Liver (tissue), 8 donors: ENCODE measurements at regions not wholly inside any gene's neighbourhood (a gene's known extent, or its start where the extent isn't known, plus 50 kb on each side); places are given as distances from the start of the nearest gene placed in this dataset.
A peak's percentile ranks its signal among the peaks of the same experiment; 100 is the strongest.

ENCODE experiments used
- DNase-seq: peaks from one replicate; pipeline ENCODE4 v3.0.0-alpha.2; 2017; ENCODE audit warnings: low spot score
- H3K27ac ChIP-seq, 2 donors: one replicate each; pipeline ENCODE4 v1.7.0; 2013; ENCODE audit warnings: inconsistent platforms in 2 of 2, low read length in 2 of 2, control low read depth in 1 of 2, low read depth in 1 of 2, mild to moderate bottlenecking in 1 of 2
- H3K27me3 ChIP-seq, 4 donors: one replicate each; pipeline versions ENCODE4 v1.6.1 to v1.7.0; 2013; ENCODE audit warnings: low read length in 3 of 4, inconsistent platforms in 1 of 4, mild to moderate bottlenecking in 1 of 4, moderate library complexity in 1 of 4; ENCODE audit not compliant: control insufficient read depth in 4 of 4, insufficient read depth in 4 of 4
- H3K36me3 ChIP-seq, 4 donors: one replicate each; pipeline versions ENCODE4 v1.6.1 to v1.7.0; 2013; ENCODE audit warnings: low read length in 3 of 4, mild to moderate bottlenecking in 3 of 4, low read depth in 1 of 4, moderate library complexity in 1 of 4; ENCODE audit not compliant: control insufficient read depth in 4 of 4, insufficient read depth in 3 of 4
- H3K4me1 ChIP-seq, 4 donors: one replicate each; pipeline versions ENCODE4 v1.6.1 to v1.7.0; 2013; ENCODE audit warnings: low read length in 3 of 4, mild to moderate bottlenecking in 3 of 4, moderate library complexity in 1 of 4; ENCODE audit not compliant: control insufficient read depth in 4 of 4, insufficient read depth in 4 of 4
- H3K4me3 ChIP-seq, 3 donors: one replicate each; pipeline versions ENCODE4 v1.6.1 to v1.7.0; 2013; ENCODE audit warnings: low read length in 3 of 3, control low read depth in 1 of 3, low read depth in 1 of 3, mild to moderate bottlenecking in 1 of 3
- H3K9ac ChIP-seq, 2 donors: one replicate each; pipeline ENCODE4 v1.7.0; 2013; ENCODE audit warnings: low read length in 2 of 2, mild to moderate bottlenecking in 2 of 2, moderate library complexity in 2 of 2, control low read depth in 1 of 2, low read depth in 1 of 2
- H3K9me3 ChIP-seq, 4 donors: one replicate each; pipeline versions ENCODE4 v1.6.1 to v1.7.0; 2013; ENCODE audit warnings: low read length in 3 of 4; ENCODE audit not compliant: control insufficient read depth in 4 of 4
- EGR1 ChIP-seq, 2 donors: IDR thresholded peaks; 2 replicates each; pipeline ENCODE4 v1.6.1; 2016 to 2018; ENCODE audit warnings: antibody characterized with exemption in 2 of 2, low read depth in 2 of 2
- FOXA1 ChIP-seq: IDR thresholded peaks from 2 replicates; pipeline ENCODE4 v1.6.1; 2016; ENCODE audit warnings: antibody characterized with exemption
- FOXA2 ChIP-seq: IDR thresholded peaks from 2 replicates; pipeline ENCODE4 v1.6.1; 2016; ENCODE audit warnings: antibody characterized with exemption
- GABPA ChIP-seq, 2 donors: IDR thresholded peaks in 1 of 2; conservative IDR thresholded peaks in 1 of 2; 2 replicates each; pipeline ENCODE4 v1.6.1; 2016; ENCODE audit warnings: antibody characterized with exemption in 2 of 2, mild to moderate bottlenecking in 1 of 2, moderate library complexity in 1 of 2
- HNF4A ChIP-seq, 2 donors: conservative IDR thresholded peaks; 2 replicates each; pipeline ENCODE4 v1.6.1; 2016; ENCODE audit warnings: antibody characterized with exemption in 2 of 2, mild to moderate bottlenecking in 2 of 2
- HNF4G ChIP-seq: IDR thresholded peaks from 2 replicates; pipeline ENCODE4 v1.6.1; 2016; ENCODE audit warnings: antibody characterized with exemption
- JUND ChIP-seq, 2 donors: IDR thresholded peaks; 2 replicates each; pipeline ENCODE4 v1.6.1; 2016; ENCODE audit warnings: antibody characterized with exemption in 2 of 2
- NR2F2 ChIP-seq: IDR thresholded peaks from 2 replicates; pipeline ENCODE4 v1.6.1; 2016; ENCODE audit warnings: antibody characterized with exemption
- RAD21 ChIP-seq, 2 donors: IDR thresholded peaks; 2 replicates each; pipeline ENCODE4 v1.6.1; 2016; ENCODE audit warnings: antibody characterized with exemption in 2 of 2, mild to moderate bottlenecking in 2 of 2
- RXRA ChIP-seq, 2 donors: IDR thresholded peaks; 2 replicates each; pipeline ENCODE4 v1.6.1; 2017 to 2018; ENCODE audit warnings: antibody characterized with exemption in 2 of 2, mild to moderate bottlenecking in 1 of 2
- SP1 ChIP-seq: IDR thresholded peaks from 2 replicates; pipeline ENCODE4 v1.6.1; 2018; ENCODE audit warnings: antibody characterized with exemption, mild to moderate bottlenecking
- TAF1 ChIP-seq: conservative IDR thresholded peaks from 2 replicates; pipeline ENCODE4 v1.6.1; 2016; ENCODE audit warnings: antibody characterized with exemption, mild to moderate bottlenecking
- YY1 ChIP-seq: IDR thresholded peaks from 2 replicates; pipeline ENCODE4 v1.6.1; 2016; ENCODE audit warnings: antibody characterized with exemption, mild to moderate bottlenecking
- WGBS: extraction: QIAGEN DNeasy Blood & Tissue Kit; methylation state at CpG from one replicate; pipeline ENCODE4 v1.1.7; 2013; 5-methylcytosine and 5-hydroxymethylcytosine counted together
- TF ChIP-seq, protein P1 (sequence below): IDR thresholded peaks from 2 replicates; pipeline ENCODE4 v1.6.1; 2016; ENCODE audit warnings: antibody characterized with exemption
- TF ChIP-seq, protein P2 (sequence below): fragments of 150-350 bp; IDR thresholded peaks from 2 replicates; pipeline ENCODE4 v1.5.1; 2017; ENCODE audit warnings: improper control_type of control experiment, low read depth, low read length; ENCODE audit not compliant: missing input control
- TF ChIP-seq, protein P3 (sequence below): IDR thresholded peaks from 2 replicates; pipeline ENCODE4 v1.6.1; 2016; ENCODE audit warnings: antibody characterized with exemption
- TF ChIP-seq, protein P4 (sequence below): IDR thresholded peaks from 2 replicates; pipeline ENCODE4 v1.6.1; 2016; ENCODE audit warnings: antibody characterized with exemption
- TF ChIP-seq, protein P5 (sequence below): IDR thresholded peaks from 2 replicates; pipeline ENCODE4 v1.6.1; 2016; ENCODE audit warnings: antibody characterized with exemption, mild to moderate bottlenecking
- donor health status: healthy.
- donor health status: healthy.
- donor health status: healthy.
- donor health status: healthy.
- donor health status: healthy.

DNA sequence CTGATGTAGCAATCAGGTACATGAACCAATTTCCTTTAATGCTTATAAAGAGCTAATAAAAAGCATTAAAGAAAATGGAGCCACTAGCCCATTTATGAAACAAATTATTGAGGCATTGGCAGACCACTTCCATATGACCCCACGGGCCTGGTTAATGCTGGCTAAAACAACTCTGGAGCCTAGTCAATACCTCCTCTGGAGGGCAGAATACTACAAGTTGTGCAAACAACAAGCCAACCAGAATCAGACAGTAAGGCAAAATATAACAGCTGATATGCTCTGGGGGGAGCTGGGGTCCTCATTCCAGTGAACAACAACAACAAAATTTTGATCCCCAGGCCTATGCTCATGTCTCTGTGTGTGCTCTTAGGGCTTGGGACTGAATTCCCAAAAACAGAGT, 212.3 kb downstream of the RPS4Y2 start:
- 59% methylated on average over 1 of the region's 1 CpG for WGBS
- Histone ChIP-seq H3K4me1 (no peaks in the 10 kb centered on the region), H3K9me3 (no peaks in the 10 kb centered on the region), H3K27me3 (no peaks in the 10 kb centered on the region), H3K9ac (no peak overlapping the region), H3K4me3 (no peak overlapping the region), H3K36me3 (no peaks in the 10 kb centered on the region), H3K27ac (no peak overlapping the region)
- TF ChIP-seq YY1 (no peak), RAD21 (IDR thresholded peaks at IDR 0.05) (peak in 1 of 2 donors; percentile 65), SP1 (no peak), HNF4A (conservative IDR thresholded peaks at IDR 0.05) (no peak), GABPA (IDR thresholded peaks at IDR 0.05 in 1 of 2, conservative IDR thresholded peaks at IDR 0.05 in 1 of 2) (no peak), EGR1 (IDR thresholded peaks at IDR 0.05; ENCODE audit: low read depth in 2 of 2) (no peak), TAF1 (no peak), JUND (IDR thresholded peaks at IDR 0.05) (no peak), FOXA1 (no peak), RXRA (IDR thresholded peaks at IDR 0.05) (no peak), HNF4G (no peak)
- TF ChIP-seq, protein P1, sequence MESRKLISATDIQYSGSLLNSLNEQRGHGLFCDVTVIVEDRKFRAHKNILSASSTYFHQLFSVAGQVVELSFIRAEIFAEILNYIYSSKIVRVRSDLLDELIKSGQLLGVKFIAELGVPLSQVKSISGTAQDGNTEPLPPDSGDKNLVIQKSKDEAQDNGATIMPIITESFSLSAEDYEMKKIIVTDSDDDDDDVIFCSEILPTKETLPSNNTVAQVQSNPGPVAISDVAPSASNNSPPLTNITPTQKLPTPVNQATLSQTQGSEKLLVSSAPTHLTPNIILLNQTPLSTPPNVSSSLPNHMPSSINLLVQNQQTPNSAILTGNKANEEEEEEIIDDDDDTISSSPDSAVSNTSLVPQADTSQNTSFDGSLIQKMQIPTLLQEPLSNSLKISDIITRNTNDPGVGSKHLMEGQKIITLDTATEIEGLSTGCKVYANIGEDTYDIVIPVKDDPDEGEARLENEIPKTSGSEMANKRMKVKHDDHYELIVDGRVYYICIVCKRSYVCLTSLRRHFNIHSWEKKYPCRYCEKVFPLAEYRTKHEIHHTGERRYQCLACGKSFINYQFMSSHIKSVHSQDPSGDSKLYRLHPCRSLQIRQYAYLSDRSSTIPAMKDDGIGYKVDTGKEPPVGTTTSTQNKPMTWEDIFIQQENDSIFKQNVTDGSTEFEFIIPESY, result no peak
- TF ChIP-seq, protein P2, sequence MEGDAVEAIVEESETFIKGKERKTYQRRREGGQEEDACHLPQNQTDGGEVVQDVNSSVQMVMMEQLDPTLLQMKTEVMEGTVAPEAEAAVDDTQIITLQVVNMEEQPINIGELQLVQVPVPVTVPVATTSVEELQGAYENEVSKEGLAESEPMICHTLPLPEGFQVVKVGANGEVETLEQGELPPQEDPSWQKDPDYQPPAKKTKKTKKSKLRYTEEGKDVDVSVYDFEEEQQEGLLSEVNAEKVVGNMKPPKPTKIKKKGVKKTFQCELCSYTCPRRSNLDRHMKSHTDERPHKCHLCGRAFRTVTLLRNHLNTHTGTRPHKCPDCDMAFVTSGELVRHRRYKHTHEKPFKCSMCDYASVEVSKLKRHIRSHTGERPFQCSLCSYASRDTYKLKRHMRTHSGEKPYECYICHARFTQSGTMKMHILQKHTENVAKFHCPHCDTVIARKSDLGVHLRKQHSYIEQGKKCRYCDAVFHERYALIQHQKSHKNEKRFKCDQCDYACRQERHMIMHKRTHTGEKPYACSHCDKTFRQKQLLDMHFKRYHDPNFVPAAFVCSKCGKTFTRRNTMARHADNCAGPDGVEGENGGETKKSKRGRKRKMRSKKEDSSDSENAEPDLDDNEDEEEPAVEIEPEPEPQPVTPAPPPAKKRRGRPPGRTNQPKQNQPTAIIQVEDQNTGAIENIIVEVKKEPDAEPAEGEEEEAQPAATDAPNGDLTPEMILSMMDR, result peak; percentile 3
- no peak for DNase-seq

DNA sequence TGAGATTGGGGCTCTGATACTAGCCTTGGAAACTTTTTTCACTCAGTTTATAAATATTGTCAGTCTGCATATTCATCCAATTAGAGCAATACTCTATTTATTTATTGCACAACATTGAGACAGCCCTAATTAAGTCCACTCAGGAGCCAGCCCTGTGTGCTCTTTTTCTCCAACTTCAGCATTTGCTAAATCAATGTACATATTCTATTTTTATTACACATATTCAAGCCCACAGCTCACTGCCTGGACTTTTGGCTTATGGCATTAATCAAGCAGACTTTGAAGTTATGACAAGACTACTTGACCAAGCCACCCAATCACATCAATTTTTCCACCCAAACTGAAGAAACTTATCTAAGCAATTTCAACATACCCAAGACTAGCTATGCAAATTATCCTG, 215.5 kb downstream of the RPS4Y2 start:
- no peaks in the 10 kb centered on the region for H3K9me3 ChIP-seq
- H3K9ac ChIP-seq, result no peak overlapping the region
- H3K27me3 ChIP-seq, result no peaks in the 10 kb centered on the region
- H3K4me1 ChIP-seq, result no peaks in the 10 kb centered on the region
- no peak for DNase-seq
- H3K27ac ChIP-seq, result no peak overlapping the region
- no peak for TF ChIP-seq HNF4G
- no peak for TF ChIP-seq FOXA1
- TF ChIP-seq EGR1 (IDR thresholded peaks at IDR 0.05; ENCODE audit: low read depth in 2 of 2), result no peak
- no peak overlapping the region for H3K4me3 ChIP-seq
- no peaks in the 10 kb centered on the region for H3K36me3 ChIP-seq

DNA sequence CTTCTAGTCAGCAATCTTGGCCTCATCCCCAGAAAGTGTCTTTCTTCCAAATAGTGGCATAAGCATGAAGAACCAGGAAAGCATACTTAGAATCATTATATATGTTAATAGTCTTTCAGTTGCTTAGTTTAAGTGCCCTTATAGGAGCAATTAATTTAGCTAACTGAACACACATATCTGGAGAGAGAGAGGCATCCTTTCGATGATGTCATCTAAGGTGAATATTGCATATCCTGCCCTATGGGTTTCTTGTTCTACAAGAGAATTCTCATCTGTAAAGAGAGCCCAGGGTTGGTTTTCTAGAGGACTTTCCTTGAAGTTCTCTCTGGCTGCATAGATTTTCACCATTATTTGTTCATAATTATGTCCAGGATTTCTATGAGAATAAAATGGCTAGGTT, 230.1 kb downstream of the RPS4Y2 start:
- Histone ChIP-seq H3K27me3 (no peaks in the 10 kb centered on the region), H3K9me3 (no peaks in the 10 kb centered on the region), H3K27ac (no peak overlapping the region), H3K4me1 (no peaks in the 10 kb centered on the region), H3K36me3 (no peaks in the 10 kb centered on the region), H3K4me3 (no peak overlapping the region), H3K9ac (no peak overlapping the region)
- WGBS, result 82% methylated on average over 1 of the region's 1 CpG
- TF ChIP-seq GABPA (IDR thresholded peaks at IDR 0.05 in 1 of 2, conservative IDR thresholded peaks at IDR 0.05 in 1 of 2) (no peak), TAF1 (no peak), RXRA (IDR thresholded peaks at IDR 0.05) (no peak), FOXA2 (no peak), NR2F2 (no peak), JUND (IDR thresholded peaks at IDR 0.05) (no peak), EGR1 (IDR thresholded peaks at IDR 0.05; ENCODE audit: low read depth in 2 of 2) (no peak), YY1 (no peak)
- TF ChIP-seq, protein P3, sequence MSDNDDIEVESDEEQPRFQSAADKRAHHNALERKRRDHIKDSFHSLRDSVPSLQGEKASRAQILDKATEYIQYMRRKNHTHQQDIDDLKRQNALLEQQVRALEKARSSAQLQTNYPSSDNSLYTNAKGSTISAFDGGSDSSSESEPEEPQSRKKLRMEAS, result no peak
- TF ChIP-seq, protein P4, sequence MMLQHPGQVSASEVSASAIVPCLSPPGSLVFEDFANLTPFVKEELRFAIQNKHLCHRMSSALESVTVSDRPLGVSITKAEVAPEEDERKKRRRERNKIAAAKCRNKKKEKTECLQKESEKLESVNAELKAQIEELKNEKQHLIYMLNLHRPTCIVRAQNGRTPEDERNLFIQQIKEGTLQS, result no peak
- TF ChIP-seq, protein P1, result no peak
- TF ChIP-seq, protein P5, sequence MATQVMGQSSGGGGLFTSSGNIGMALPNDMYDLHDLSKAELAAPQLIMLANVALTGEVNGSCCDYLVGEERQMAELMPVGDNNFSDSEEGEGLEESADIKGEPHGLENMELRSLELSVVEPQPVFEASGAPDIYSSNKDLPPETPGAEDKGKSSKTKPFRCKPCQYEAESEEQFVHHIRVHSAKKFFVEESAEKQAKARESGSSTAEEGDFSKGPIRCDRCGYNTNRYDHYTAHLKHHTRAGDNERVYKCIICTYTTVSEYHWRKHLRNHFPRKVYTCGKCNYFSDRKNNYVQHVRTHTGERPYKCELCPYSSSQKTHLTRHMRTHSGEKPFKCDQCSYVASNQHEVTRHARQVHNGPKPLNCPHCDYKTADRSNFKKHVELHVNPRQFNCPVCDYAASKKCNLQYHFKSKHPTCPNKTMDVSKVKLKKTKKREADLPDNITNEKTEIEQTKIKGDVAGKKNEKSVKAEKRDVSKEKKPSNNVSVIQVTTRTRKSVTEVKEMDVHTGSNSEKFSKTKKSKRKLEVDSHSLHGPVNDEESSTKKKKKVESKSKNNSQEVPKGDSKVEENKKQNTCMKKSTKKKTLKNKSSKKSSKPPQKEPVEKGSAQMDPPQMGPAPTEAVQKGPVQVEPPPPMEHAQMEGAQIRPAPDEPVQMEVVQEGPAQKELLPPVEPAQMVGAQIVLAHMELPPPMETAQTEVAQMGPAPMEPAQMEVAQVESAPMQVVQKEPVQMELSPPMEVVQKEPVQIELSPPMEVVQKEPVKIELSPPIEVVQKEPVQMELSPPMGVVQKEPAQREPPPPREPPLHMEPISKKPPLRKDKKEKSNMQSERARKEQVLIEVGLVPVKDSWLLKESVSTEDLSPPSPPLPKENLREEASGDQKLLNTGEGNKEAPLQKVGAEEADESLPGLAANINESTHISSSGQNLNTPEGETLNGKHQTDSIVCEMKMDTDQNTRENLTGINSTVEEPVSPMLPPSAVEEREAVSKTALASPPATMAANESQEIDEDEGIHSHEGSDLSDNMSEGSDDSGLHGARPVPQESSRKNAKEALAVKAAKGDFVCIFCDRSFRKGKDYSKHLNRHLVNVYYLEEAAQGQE, result no peak
- no peak for DNase-seq
